HepG2 (cell line): ENCODE measurements at regions not wholly inside any gene's neighbourhood (a gene's known extent, or its start where the extent isn't known, plus 50 kb on each side); places are given as distances from the start of the nearest gene placed in this dataset.

Experiments
- ATAC-seq: fragments of 200-7000 bp; cut with Tn5 transposase; 3 replicates; pipeline ENCODE4 v1.9.1; 2020; ENCODE audit warnings: mild to moderate bottlenecking, moderate library complexity
- BruUV-seq: library from RNA; stranded (reverse); fragments of 400-500 nt; replicated peaks from 2 replicates; lab custom pipeline; 2021; lab: Mats Ljungman, UMichigan
- CTCF ChIA-PET: fragments of 300-600 bp; formaldehyde crosslinking; extraction: SDS; loops from one replicate; lab custom pipeline; 2021; ENCODE audit warnings: low total read pairs, inconsistent platforms, low intra/inter-chr PET ratio; lab: Yijun Ruan, JAX
- POLR2A ChIA-PET: fragments of 350-600 bp; sonication (Branson Sonifier 250); formaldehyde crosslinking; loops from one replicate; lab custom pipeline; 2020; ENCODE audit warnings: antibody characterized with exemption, inconsistent platforms; lab: Yijun Ruan, JAX
- DNase-seq: peaks from one replicate; pipeline ENCODE4 v3.0.0-alpha.2; 2015; ENCODE audit warnings: low spot score
- FAIRE-seq: peaks from 3 replicates; lab custom pipeline; 2011; peaks lifted over from hg19 to GRCh38; lab: Jason Lieb, UNC
- H2AFZ ChIP-seq: one replicate; pipeline ENCODE4 v1.6.1; 2011; ENCODE audit warnings: low read length, inconsistent platforms
- H3K27ac ChIP-seq: fragments of 300-600 bp; 3 replicates; pipeline ENCODE4 v1.8.0; 2011; ENCODE audit warnings: mixed run types, mild to moderate bottlenecking, mixed read lengths, low read length, inconsistent platforms; ENCODE audit not compliant: insufficient read depth; ENCODE audit errors: extremely low read length
- H3K27me3 ChIP-seq, 2 experiments: fragments of 200-600 bp in 1 of 2; 2 replicates in 1 of 2; 3 replicates in 1 of 2; pipeline versions ENCODE4 v1.6.0 to v1.8.0; 2011; ENCODE audit warnings: low read length in 2 of 2, mild to moderate bottlenecking in 2 of 2, moderate library complexity in 2 of 2, inconsistent platforms in 1 of 2; ENCODE audit not compliant: insufficient read depth in 2 of 2, control insufficient read depth in 1 of 2
- H3K36me3 ChIP-seq, 2 experiments: fragments of 200-600 bp in 1 of 2; replicated peaks in 1 of 2; 2 replicates in 1 of 2; 3 replicates in 1 of 2; pipeline versions ENCODE4 v1.5.1 to v1.8.0; 2011; ENCODE audit warnings: low read length in 2 of 2, inconsistent platforms in 1 of 2; ENCODE audit not compliant: insufficient read depth in 2 of 2, control insufficient read depth in 1 of 2
- H3K4me1 ChIP-seq: 2 replicates; pipeline ENCODE4 v1.5.1; 2012; ENCODE audit warnings: low read length, inconsistent platforms; ENCODE audit not compliant: insufficient read depth
- H3K4me2 ChIP-seq: 2 replicates; pipeline ENCODE4 v1.6.0; 2011; ENCODE audit warnings: low read depth, low read length, inconsistent platforms
- H3K4me3 ChIP-seq, 3 experiments: fragments of 200-600 bp in 1 of 3; sonication (generic), shearing (Covaris generic) in 1 of 3; replicated peaks in 1 of 3; 2 replicates each; pipeline ENCODE4 v1.5.1; 2011 to 2016; ENCODE audit warnings: low read length in 3 of 3, inconsistent platforms in 2 of 3, low read depth in 2 of 3, mild to moderate bottlenecking in 2 of 3, control low read depth in 1 of 3, mixed read lengths in 1 of 3; ENCODE audit not compliant: insufficient read depth in 1 of 3
- H3K79me2 ChIP-seq: one replicate; pipeline ENCODE4 v1.6.1; 2011; ENCODE audit warnings: low read length, inconsistent platforms; ENCODE audit not compliant: insufficient read depth
- H3K9ac ChIP-seq: 2 replicates; pipeline ENCODE4 v1.6.0; 2011; ENCODE audit warnings: mild to moderate bottlenecking, low read depth, low read length, inconsistent platforms; ENCODE audit not compliant: insufficient read depth
- H3K9me3 ChIP-seq: 2 replicates; pipeline ENCODE4 v1.5.1; 2012; ENCODE audit warnings: mild to moderate bottlenecking, low read length
- H4K20me1 ChIP-seq: 2 replicates; pipeline ENCODE4 v1.6.0; 2011; ENCODE audit warnings: inconsistent platforms, mild to moderate bottlenecking, low read length, moderate library complexity; ENCODE audit not compliant: insufficient read depth
- ATM ChIP-seq: fragments of 450-650 bp; IDR thresholded peaks from 2 replicates; pipeline ENCODE4 v1.7.1; 2017; ENCODE audit warnings: mild to moderate bottlenecking, borderline replicate concordance
- EED ChIP-seq: sonication (generic); formaldehyde crosslinking; IDR thresholded peaks from 2 replicates; pipeline ENCODE4 v1.5.0; 2020; ENCODE audit warnings: mild to moderate bottlenecking, missing genetic modification reagents
- ISX ChIP-seq: sonication (generic); formaldehyde crosslinking; conservative IDR thresholded peaks from 2 replicates; pipeline ENCODE4 v1.5.0; 2020; ENCODE audit warnings: missing genetic modification reagents
- MZF1 ChIP-seq: sonication (generic); formaldehyde crosslinking; IDR thresholded peaks from 2 replicates; pipeline ENCODE4 v1.8.1; 2023; ENCODE audit warnings: mild to moderate bottlenecking, missing genetic modification reagents, borderline replicate concordance
- NCOA2 ChIP-seq: sonication (generic); formaldehyde crosslinking; IDR thresholded peaks from 2 replicates; pipeline ENCODE4 v1.8.0; 2022; ENCODE audit warnings: inconsistent platforms
- ZFP36L1 ChIP-seq: sonication (generic); formaldehyde crosslinking; IDR thresholded peaks from 2 replicates; pipeline ENCODE4 v1.8.0; 2022; ENCODE audit warnings: mild to moderate bottlenecking, missing genetic modification reagents, moderate library complexity
- ZNF260 ChIP-seq: sonication (generic); formaldehyde crosslinking; IDR thresholded peaks from 2 replicates; pipeline ENCODE4 v1.4.0; 2020; ENCODE audit warnings: missing genetic modification reagents, low read depth, mild to moderate bottlenecking, borderline replicate concordance
- ZNF790 ChIP-seq: sonication (generic); formaldehyde crosslinking; IDR thresholded peaks from 2 replicates; pipeline ENCODE4 v1.8.0; 2022; ENCODE audit warnings: missing genetic modification reagents, mild to moderate bottlenecking, borderline replicate concordance
- WGBS: methylation state at CpG from one replicate; pipeline ENCODE4 v1.1.6; 2017; ENCODE audit warnings: low lambda C conversion rate; 5-methylcytosine and 5-hydroxymethylcytosine counted together
- in situ Hi-C: cut with HindIII; loops from 2 replicates; pipeline ENCODE4 v1.10.0; 2017; ENCODE audit warnings: low pct_unique_long_range_greater_than_20kb; ENCODE audit not compliant: extremely low pct_ligation_motif_present
- intact Hi-C: fragments of 100-400 bp; cut with micrococcal nuclease; formaldehyde crosslinking; loops from one replicate; pipeline ENCODE4 v1.10.0; 2022; ENCODE audit not compliant: unreplicated experiment
- TF ChIP-seq, protein P1 (sequence below): IDR thresholded peaks from 2 replicates; pipeline ENCODE4 v1.6.1; 2012; ENCODE audit warnings: low read depth, low read length, improper control_type of control experiment
- TF ChIP-seq, protein P2 (sequence below): sonication (generic); formaldehyde crosslinking; IDR thresholded peaks from 2 replicates; pipeline ENCODE4 v1.4.0; 2020; ENCODE audit warnings: missing genetic modification reagents
- TF ChIP-seq, protein P3 (sequence below): sonication (generic); formaldehyde crosslinking; IDR thresholded peaks from 2 replicates; pipeline ENCODE4 v1.4.0; 2020; ENCODE audit warnings: missing genetic modification reagents

DNA sequence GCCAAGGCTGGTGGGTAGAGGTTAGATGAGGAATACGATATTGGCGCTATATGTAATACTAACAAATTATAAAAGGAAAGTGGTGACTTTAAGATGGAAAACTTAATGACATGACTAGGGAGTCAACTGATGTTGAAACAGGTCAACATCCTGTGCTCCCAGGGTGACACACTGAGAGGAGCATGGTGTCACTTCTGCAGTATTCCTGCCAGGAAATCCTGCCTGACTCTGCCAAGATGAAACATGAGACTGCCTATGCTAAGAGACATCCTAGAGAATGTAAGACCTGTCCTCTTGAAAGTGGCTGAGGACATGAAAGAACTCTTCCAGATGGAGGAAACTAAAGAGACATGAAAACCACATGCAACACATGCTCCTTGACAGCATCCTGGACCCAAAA lies 65.0 kb upstream of the KCND3 start (continued):
- TF ChIP-seq, protein P1, sequence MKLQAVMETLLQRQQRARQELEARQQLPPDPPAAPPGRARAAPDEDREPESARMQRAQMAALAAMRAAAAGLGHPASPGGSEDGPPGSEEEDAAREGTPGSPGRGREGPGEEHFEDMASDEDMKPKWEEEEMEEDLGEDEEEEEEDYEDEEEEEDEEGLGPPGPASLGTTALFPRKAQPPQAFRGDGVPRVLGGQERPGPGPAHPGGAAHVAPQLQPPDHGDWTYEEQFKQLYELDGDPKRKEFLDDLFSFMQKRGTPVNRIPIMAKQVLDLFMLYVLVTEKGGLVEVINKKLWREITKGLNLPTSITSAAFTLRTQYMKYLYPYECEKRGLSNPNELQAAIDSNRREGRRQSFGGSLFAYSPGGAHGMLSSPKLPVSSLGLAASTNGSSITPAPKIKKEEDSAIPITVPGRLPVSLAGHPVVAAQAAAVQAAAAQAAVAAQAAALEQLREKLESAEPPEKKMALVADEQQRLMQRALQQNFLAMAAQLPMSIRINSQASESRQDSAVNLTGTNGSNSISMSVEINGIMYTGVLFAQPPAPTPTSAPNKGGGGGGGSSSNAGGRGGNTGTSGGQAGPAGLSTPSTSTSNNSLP: no peak
- TF ChIP-seq, protein P2, sequence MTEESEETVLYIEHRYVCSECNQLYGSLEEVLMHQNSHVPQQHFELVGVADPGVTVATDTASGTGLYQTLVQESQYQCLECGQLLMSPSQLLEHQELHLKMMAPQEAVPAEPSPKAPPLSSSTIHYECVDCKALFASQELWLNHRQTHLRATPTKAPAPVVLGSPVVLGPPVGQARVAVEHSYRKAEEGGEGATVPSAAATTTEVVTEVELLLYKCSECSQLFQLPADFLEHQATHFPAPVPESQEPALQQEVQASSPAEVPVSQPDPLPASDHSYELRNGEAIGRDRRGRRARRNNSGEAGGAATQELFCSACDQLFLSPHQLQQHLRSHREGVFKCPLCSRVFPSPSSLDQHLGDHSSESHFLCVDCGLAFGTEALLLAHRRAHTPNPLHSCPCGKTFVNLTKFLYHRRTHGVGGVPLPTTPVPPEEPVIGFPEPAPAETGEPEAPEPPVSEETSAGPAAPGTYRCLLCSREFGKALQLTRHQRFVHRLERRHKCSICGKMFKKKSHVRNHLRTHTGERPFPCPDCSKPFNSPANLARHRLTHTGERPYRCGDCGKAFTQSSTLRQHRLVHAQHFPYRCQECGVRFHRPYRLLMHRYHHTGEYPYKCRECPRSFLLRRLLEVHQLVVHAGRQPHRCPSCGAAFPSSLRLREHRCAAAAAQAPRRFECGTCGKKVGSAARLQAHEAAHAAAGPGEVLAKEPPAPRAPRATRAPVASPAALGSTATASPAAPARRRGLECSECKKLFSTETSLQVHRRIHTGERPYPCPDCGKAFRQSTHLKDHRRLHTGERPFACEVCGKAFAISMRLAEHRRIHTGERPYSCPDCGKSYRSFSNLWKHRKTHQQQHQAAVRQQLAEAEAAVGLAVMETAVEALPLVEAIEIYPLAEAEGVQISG: no peak
- TF ChIP-seq ZNF260 (CRISPR knock-in tag) (no peak), ISX (CRISPR knock-in tag) (no peak)

DNA sequence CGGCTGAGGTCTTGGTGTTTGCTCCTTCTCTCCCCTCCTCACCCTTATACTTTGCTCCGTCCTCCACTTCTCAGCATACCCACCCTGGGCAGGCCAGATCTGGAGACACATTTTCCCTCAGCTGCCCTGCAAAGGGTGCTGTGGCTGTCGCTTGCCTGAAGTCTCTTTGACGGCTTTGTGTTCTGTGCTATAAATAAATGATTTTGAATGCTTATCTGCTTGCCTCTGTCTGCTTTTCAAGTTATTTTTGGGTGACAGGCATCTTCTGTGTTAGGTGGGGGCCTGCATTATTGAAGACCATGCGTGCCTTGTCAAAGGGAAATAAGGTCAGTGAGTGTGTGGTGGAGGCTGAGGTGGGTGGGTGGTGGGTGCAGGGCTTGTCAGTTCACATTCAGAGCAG lies 66.9 kb upstream of the KCND3 start:
- no TSS peak for BruUV-seq
- CTCF ChIA-PET: no interaction called here
- POLR2A ChIA-PET: no interaction called here
- Histone ChIP-seq H3K27ac (no peak overlapping the region), H3K4me2 (no peak overlapping the region), H3K36me3 (no peaks in the 10 kb centered on the region), H2AFZ (no peak overlapping the region), H3K4me1 (no peaks in the 10 kb centered on the region), H3K9ac (no peak overlapping the region), H3K79me2 (no peaks in the 10 kb centered on the region), H4K20me1 (no peaks in the 10 kb centered on the region), H3K9me3 (no peaks in the 10 kb centered on the region), H3K27me3 (no peaks in the 10 kb centered on the region), H3K4me3 (no peak overlapping the region)
- no peak for FAIRE-seq
- 3% methylated on average over 5 of the region's 5 CpGs for WGBS
- in situ Hi-C loops: no loop called here
- intact Hi-C loops: no loop called here
- no peak for ATAC-seq
- no peak for DNase-seq
- TF ChIP-seq ZFP36L1 (no peak), EED (CRISPR knock-in tag) (no peak), ZNF790 (no peak), MZF1 (CRISPR knock-in tag) (no peak), ATM (no peak), NCOA2 (CRISPR knock-in tag) (no peak)
- TF ChIP-seq, protein P3, sequence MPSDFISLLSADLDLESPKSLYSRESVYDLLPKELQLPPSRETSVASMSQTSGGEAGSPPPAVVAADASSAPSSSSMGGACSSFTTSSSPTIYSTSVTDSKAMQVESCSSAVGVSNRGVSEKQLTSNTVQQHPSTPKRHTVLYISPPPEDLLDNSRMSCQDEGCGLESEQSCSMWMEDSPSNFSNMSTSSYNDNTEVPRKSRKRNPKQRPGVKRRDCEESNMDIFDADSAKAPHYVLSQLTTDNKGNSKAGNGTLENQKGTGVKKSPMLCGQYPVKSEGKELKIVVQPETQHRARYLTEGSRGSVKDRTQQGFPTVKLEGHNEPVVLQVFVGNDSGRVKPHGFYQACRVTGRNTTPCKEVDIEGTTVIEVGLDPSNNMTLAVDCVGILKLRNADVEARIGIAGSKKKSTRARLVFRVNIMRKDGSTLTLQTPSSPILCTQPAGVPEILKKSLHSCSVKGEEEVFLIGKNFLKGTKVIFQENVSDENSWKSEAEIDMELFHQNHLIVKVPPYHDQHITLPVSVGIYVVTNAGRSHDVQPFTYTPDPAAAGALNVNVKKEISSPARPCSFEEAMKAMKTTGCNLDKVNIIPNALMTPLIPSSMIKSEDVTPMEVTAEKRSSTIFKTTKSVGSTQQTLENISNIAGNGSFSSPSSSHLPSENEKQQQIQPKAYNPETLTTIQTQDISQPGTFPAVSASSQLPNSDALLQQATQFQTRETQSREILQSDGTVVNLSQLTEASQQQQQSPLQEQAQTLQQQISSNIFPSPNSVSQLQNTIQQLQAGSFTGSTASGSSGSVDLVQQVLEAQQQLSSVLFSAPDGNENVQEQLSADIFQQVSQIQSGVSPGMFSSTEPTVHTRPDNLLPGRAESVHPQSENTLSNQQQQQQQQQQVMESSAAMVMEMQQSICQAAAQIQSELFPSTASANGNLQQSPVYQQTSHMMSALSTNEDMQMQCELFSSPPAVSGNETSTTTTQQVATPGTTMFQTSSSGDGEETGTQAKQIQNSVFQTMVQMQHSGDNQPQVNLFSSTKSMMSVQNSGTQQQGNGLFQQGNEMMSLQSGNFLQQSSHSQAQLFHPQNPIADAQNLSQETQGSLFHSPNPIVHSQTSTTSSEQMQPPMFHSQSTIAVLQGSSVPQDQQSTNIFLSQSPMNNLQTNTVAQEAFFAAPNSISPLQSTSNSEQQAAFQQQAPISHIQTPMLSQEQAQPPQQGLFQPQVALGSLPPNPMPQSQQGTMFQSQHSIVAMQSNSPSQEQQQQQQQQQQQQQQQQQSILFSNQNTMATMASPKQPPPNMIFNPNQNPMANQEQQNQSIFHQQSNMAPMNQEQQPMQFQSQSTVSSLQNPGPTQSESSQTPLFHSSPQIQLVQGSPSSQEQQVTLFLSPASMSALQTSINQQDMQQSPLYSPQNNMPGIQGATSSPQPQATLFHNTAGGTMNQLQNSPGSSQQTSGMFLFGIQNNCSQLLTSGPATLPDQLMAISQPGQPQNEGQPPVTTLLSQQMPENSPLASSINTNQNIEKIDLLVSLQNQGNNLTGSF: no peak
